PC-3 (cell line): ENCODE measurements at regions not wholly inside any gene's neighbourhood (a gene's known extent, or its start where the extent isn't known, plus 50 kb on each side); places are given as distances from the start of the nearest gene placed in this dataset.

Experiments used
- ATAC-seq: fragments of 200-7000 bp; cut with Tn5 transposase; 2 replicates; pipeline ENCODE4 v1.9.1; 2020; ENCODE audit warnings: mild to moderate bottlenecking, moderate library complexity
- BruUV-seq: library from RNA; stranded (reverse); fragments of 400-500 nt; replicated peaks from 2 replicates; lab custom pipeline; 2021; lab: Mats Ljungman, UMichigan
- CTCF ChIA-PET: fragments of 300-600 bp; sonication (Branson Sonifier 250); formaldehyde crosslinking; loops from one replicate; lab custom pipeline; 2022; ENCODE audit warnings: antibody characterized with exemption; lab: Charles Lee
- POLR2A ChIA-PET: fragments of 300-600 bp; sonication (Branson Sonifier 250); formaldehyde crosslinking; loops from one replicate; lab custom pipeline; 2022; ENCODE audit warnings: antibody characterized with exemption; ENCODE audit not compliant: unreplicated experiment; lab: Charles Lee
- DNase-seq: peaks from one replicate; pipeline ENCODE4 v3.0.0-alpha.2; 2015
- H2AFZ ChIP-seq: fragments of 300-600 bp; sonication (generic); 2 replicates; pipeline ENCODE4 v1.6.0; 2016; ENCODE audit warnings: antibody characterized with exemption, low read length
- H3F3A ChIP-seq: fragments of 300-600 bp; sonication (generic); one replicate; pipeline ENCODE4 v1.6.0; 2017; ENCODE audit warnings: antibody characterized with exemption, low read length, control low read depth, mild to moderate bottlenecking; ENCODE audit not compliant: unreplicated experiment
- H3K27ac ChIP-seq: fragments of 300-600 bp; sonication (generic); 2 replicates; pipeline ENCODE4 v1.5.1; 2016; ENCODE audit warnings: mild to moderate bottlenecking, low read length
- H3K27me3 ChIP-seq: fragments of 300-600 bp; sonication (generic); 2 replicates; pipeline ENCODE4 v1.6.1; 2016; ENCODE audit warnings: low read length, mixed read lengths
- H3K36me3 ChIP-seq: fragments of 300-600 bp; sonication (generic); 2 replicates; pipeline ENCODE4 v1.6.1; 2016; ENCODE audit warnings: low read depth, mixed run types, low read length, mixed read lengths
- H3K4me1 ChIP-seq: fragments of 300-600 bp; sonication (generic); 2 replicates; pipeline ENCODE4 v1.5.1; 2016; ENCODE audit warnings: low read length; ENCODE audit not compliant: insufficient read depth
- H3K4me2 ChIP-seq: fragments of 300-600 bp; sonication (generic); 2 replicates; pipeline ENCODE4 v1.6.0; 2016; ENCODE audit warnings: low read length
- H3K4me3 ChIP-seq: fragments of 300-600 bp; sonication (generic); 2 replicates; pipeline ENCODE4 v1.5.1; 2016; ENCODE audit warnings: mild to moderate bottlenecking, low read length, mixed read lengths
- H3K79me2 ChIP-seq: fragments of 300-600 bp; sonication (generic); 2 replicates; pipeline ENCODE4 v1.6.1; 2017; ENCODE audit warnings: low read length, mixed read lengths
- H3K9ac ChIP-seq: fragments of 300-600 bp; sonication (generic); 2 replicates; pipeline ENCODE4 v1.6.0; 2016; ENCODE audit warnings: mild to moderate bottlenecking, low read length
- H3K9me2 ChIP-seq: fragments of 300-600 bp; sonication (generic); replicated peaks from 2 replicates; pipeline ENCODE4 v1.6.1; 2016; ENCODE audit warnings: mixed run types, low read length, mixed read lengths
- H3K9me3 ChIP-seq: fragments of 300-600 bp; sonication (generic); 2 replicates; pipeline ENCODE4 v1.6.1; 2016; ENCODE audit warnings: low read length, mixed read lengths
- H4K20me1 ChIP-seq: fragments of 300-600 bp; sonication (generic); 2 replicates; pipeline ENCODE4 v1.6.1; 2016; ENCODE audit warnings: low read length, mixed read lengths
- CTCF ChIP-seq: fragments of 300-600 bp; sonication (generic); conservative IDR thresholded peaks from 2 replicates; pipeline ENCODE4 v1.5.1; 2017; ENCODE audit warnings: antibody characterized with exemption, low read depth, mild to moderate bottlenecking, low read length
- EZH2 ChIP-seq: fragments of 300-600 bp; sonication (generic); IDR thresholded peaks from one replicate; pipeline ENCODE4 v1.6.1; 2017; ENCODE audit warnings: antibody characterized with exemption, mild to moderate bottlenecking, low read length; ENCODE audit not compliant: unreplicated experiment
- EZH2phosphoT487 ChIP-seq: fragments of 300-600 bp; sonication (generic); IDR thresholded peaks from 2 replicates; pipeline ENCODE4 v1.6.1; 2018; ENCODE audit warnings: mild to moderate bottlenecking, antibody characterized with exemption, low read length, borderline replicate concordance
- intact Hi-C: fragments of 100-400 bp; cut with micrococcal nuclease; formaldehyde crosslinking; loops from 2 replicates; pipeline ENCODE4 v1.9.0; 2023

- H3F3A ChIP-seq: no peaks in the 10 kb centered on the region
- DNase-seq: peak; percentile 67
- no peaks in the 10 kb centered on the region for H3K9me2 ChIP-seq
- ChIA-PET POLR2A (no interaction called here), CTCF (no interaction called here)
- H3K4me1 ChIP-seq: peaks cover 21% of the 10 kb centered on the region
- ATAC-seq: peak; percentile 86
- no peak overlapping the region for H3K9ac ChIP-seq
- H4K20me1 ChIP-seq: no peaks in the 10 kb centered on the region
- H2AFZ ChIP-seq: no peak overlapping the region
- H3K27ac ChIP-seq: peak overlapping the region; percentile 57
- no TSS peak for BruUV-seq
- H3K36me3 ChIP-seq: no peaks in the 10 kb centered on the region
- intact Hi-C loops: no loop called here
- H3K4me2 ChIP-seq: no peak overlapping the region
- no peaks in the 10 kb centered on the region for H3K27me3 ChIP-seq
- no peak overlapping the region for H3K4me3 ChIP-seq
- H3K79me2 ChIP-seq: no peaks in the 10 kb centered on the region
- no peak for TF ChIP-seq EZH2phosphoT487
- TF ChIP-seq EZH2: no peak
- no peak for TF ChIP-seq CTCF
- H3K9me3 ChIP-seq: no peaks in the 10 kb centered on the region
Measured at GRCh38 chr21:27570306-27570868, 603.5 kb upstream of the ADAMTS5 start.

- Histone ChIP-seq H4K20me1 (no peaks in the 10 kb centered on the region), H3K36me3 (no peaks in the 10 kb centered on the region), H3K27me3 (no peaks in the 10 kb centered on the region), H3F3A (no peaks in the 10 kb centered on the region), H2AFZ (no peak overlapping the region), H3K79me2 (no peaks in the 10 kb centered on the region), H3K9ac (no peak overlapping the region), H3K4me2 (no peak overlapping the region), H3K9me2 (no peaks in the 10 kb centered on the region), H3K4me3 (no peak overlapping the region), H3K4me1 (peaks cover 21% of the 10 kb centered on the region), H3K27ac (peak overlapping the region; percentile 57), H3K9me3 (no peaks in the 10 kb centered on the region)
- intact Hi-C loops: loop anchor here (10.0 kb wide), 2 partner anchors 355 to 605 kb away; partner anchors contain the start of gene ADAMTS5
- ChIA-PET CTCF (interaction anchor here (0.6 kb wide), 1 partner anchor 690 kb away, joined by 9 read pairs; no protein-coding TSS in a partner anchor), POLR2A (no interaction called here)
- no peak for DNase-seq
- peak; percentile 8; the same call in 1 of the 2 replicates for ATAC-seq
- BruUV-seq: no TSS peak
- no peak for TF ChIP-seq CTCF
- TF ChIP-seq EZH2: no peak
- TF ChIP-seq EZH2phosphoT487: no peak
Measured at GRCh38 chr21:27569831-27570230, 602.9 kb upstream of the ADAMTS5 start.

- no peak overlapping the region for H2AFZ ChIP-seq
- H3K27ac ChIP-seq: no peak overlapping the region
- H3K4me1 ChIP-seq: peaks cover 21% of the 10 kb centered on the region
- no peak overlapping the region for H3K4me3 ChIP-seq
- POLR2A ChIA-PET: no interaction called here
- no peak for TF ChIP-seq CTCF
- no peak for TF ChIP-seq EZH2
- no peak for TF ChIP-seq EZH2phosphoT487
- CTCF ChIA-PET: no interaction called here
- H4K20me1 ChIP-seq: no peaks in the 10 kb centered on the region
- DNase-seq (no peak), ATAC-seq (no peak)
- intact Hi-C loops: loop anchor here (10.0 kb wide), 2 partner anchors 354 to 604 kb away; partner anchors contain the start of gene ADAMTS5
- H3K9ac ChIP-seq: no peak overlapping the region
- no peaks in the 10 kb centered on the region for H3F3A ChIP-seq
- no peaks in the 10 kb centered on the region for H3K9me2 ChIP-seq
- H3K4me2 ChIP-seq: no peak overlapping the region
- no peaks in the 10 kb centered on the region for H3K36me3 ChIP-seq
- H3K27me3 ChIP-seq: no peaks in the 10 kb centered on the region
- BruUV-seq: no TSS peak
- no peaks in the 10 kb centered on the region for H3K9me3 ChIP-seq
- H3K79me2 ChIP-seq: no peaks in the 10 kb centered on the region
Measured at GRCh38 chr21:27569091-27569490, 602.2 kb upstream of the ADAMTS5 start.
